GM23338 (cell line): ENCODE measurements at regions not wholly inside any gene's neighbourhood (a gene's known extent, or its start where the extent isn't known, plus 50 kb on each side); places are given as distances from the start of the nearest gene placed in this dataset.

ENCODE experiments used
- ATAC-seq: fragments of 200-7000 bp; cut with Tn5 transposase; 3 replicates; pipeline ENCODE4 v1.9.1; 2020
- DNase-seq: peaks from one replicate; pipeline ENCODE4 v3.0.0-alpha.2; 2015; ENCODE audit warnings: low spot score
- H2AFZ ChIP-seq: fragments of 200-600 bp; sonication (generic); 2 replicates; pipeline ENCODE4 v1.8.0; 2016; ENCODE audit warnings: antibody characterized with exemption, mild to moderate bottlenecking, moderate library complexity
- H3F3A ChIP-seq: fragments of 200-600 bp; sonication (generic); replicated peaks from 2 replicates; pipeline ENCODE4 v1.8.0; 2017; ENCODE audit warnings: antibody characterized with exemption, mixed run types, low read depth
- H3K27ac ChIP-seq: fragments of 200-600 bp; sonication (generic); 2 replicates; pipeline ENCODE4 v1.6.1; 2016; ENCODE audit warnings: low read depth
- H3K27me3 ChIP-seq: fragments of 200-600 bp; sonication (generic); 2 replicates; pipeline ENCODE4 v1.8.0; 2016; ENCODE audit warnings: mild to moderate bottlenecking, mixed run types, moderate library complexity; ENCODE audit not compliant: insufficient read depth
- H3K36me3 ChIP-seq: fragments of 200-600 bp; sonication (generic); 2 replicates; pipeline ENCODE4 v1.8.0; 2016; ENCODE audit warnings: mild to moderate bottlenecking; ENCODE audit not compliant: insufficient read depth
- H3K4me1 ChIP-seq: fragments of 200-600 bp; sonication (generic); 2 replicates; pipeline ENCODE4 v1.8.0; 2016; ENCODE audit warnings: mild to moderate bottlenecking, moderate library complexity; ENCODE audit not compliant: insufficient read depth
- H3K4me2 ChIP-seq: fragments of 200-600 bp; sonication (generic); 2 replicates; pipeline ENCODE4 v1.7.1; 2017; ENCODE audit warnings: mixed run types
- H3K4me3 ChIP-seq: fragments of 200-600 bp; sonication (generic); 2 replicates; pipeline ENCODE4 v1.6.1; 2016; ENCODE audit warnings: mixed run types
- H3K79me2 ChIP-seq: fragments of 200-600 bp; sonication (generic); replicated peaks from 2 replicates; pipeline ENCODE4 v1.8.0; 2017; ENCODE audit warnings: mild to moderate bottlenecking; ENCODE audit not compliant: insufficient read depth
- H3K9me2 ChIP-seq: fragments of 200-600 bp; sonication (generic); 2 replicates; pipeline ENCODE4 v1.8.0; 2017; ENCODE audit not compliant: insufficient read depth
- H4K20me1 ChIP-seq: fragments of 200-600 bp; sonication (generic); replicated peaks from 2 replicates; pipeline ENCODE4 v1.8.0; 2017; ENCODE audit warnings: mild to moderate bottlenecking; ENCODE audit not compliant: insufficient read depth
- H3K27ac Mint-ChIP-seq: 2 replicates; pipeline ENCODE4 v1.8.0; 2020; ENCODE audit warnings: inconsistent platforms, mild to moderate bottlenecking, moderate library complexity, mixed read lengths
- H3K27me3 Mint-ChIP-seq: 3 replicates; pipeline ENCODE4 v1.8.0; 2022; ENCODE audit warnings: low read depth, mild to moderate bottlenecking, moderate library complexity, mixed read lengths, inconsistent platforms; ENCODE audit not compliant: insufficient read depth, poor library complexity
- H3K36me3 Mint-ChIP-seq: 3 replicates; pipeline ENCODE4 v1.8.0; 2021; ENCODE audit warnings: low read depth, mild to moderate bottlenecking, inconsistent platforms, moderate library complexity, mixed read lengths
- H3K4me1 Mint-ChIP-seq: 3 replicates; pipeline ENCODE4 v1.8.0; 2020; ENCODE audit warnings: mild to moderate bottlenecking, inconsistent platforms, mixed read lengths
- H3K4me3 Mint-ChIP-seq: 3 replicates; pipeline ENCODE4 v1.8.0; 2021; ENCODE audit warnings: moderate library complexity, mild to moderate bottlenecking, inconsistent platforms, mixed read lengths
- H3K9me3 Mint-ChIP-seq: 3 replicates; pipeline ENCODE4 v1.8.0; 2020; ENCODE audit warnings: moderate library complexity, mild to moderate bottlenecking, inconsistent platforms, mixed read lengths
- CREB1 ChIP-seq: fragments of 250-450 bp; sonication (Bioruptor Pico); IDR thresholded peaks from 2 replicates; pipeline ENCODE4 v1.5.0; 2020; ENCODE audit warnings: low read depth, mild to moderate bottlenecking, moderate library complexity
- EZH2 ChIP-seq: fragments of 200-600 bp; sonication (generic); IDR thresholded peaks from one replicate; pipeline ENCODE4 v1.8.0; 2017; ENCODE audit warnings: antibody characterized with exemption, mild to moderate bottlenecking, low read depth; ENCODE audit not compliant: unreplicated experiment
- EZH2phosphoT487 ChIP-seq: fragments of 200-600 bp; sonication (generic); IDR thresholded peaks from one replicate; pipeline ENCODE4 v1.8.1; 2018; ENCODE audit warnings: antibody characterized with exemption; ENCODE audit not compliant: unreplicated experiment
- JUNB ChIP-seq: IDR thresholded peaks from one replicate; pipeline ENCODE4 v1.6.1; 2016; ENCODE audit warnings: antibody characterized with exemption; ENCODE audit not compliant: unreplicated experiment
- NANOG ChIP-seq: IDR thresholded peaks from 2 replicates; pipeline ENCODE4 v1.6.1; 2016; ENCODE audit warnings: antibody characterized with exemption, borderline replicate concordance
- POLR2AphosphoS5 ChIP-seq: IDR thresholded peaks from 2 replicates; pipeline ENCODE4 v1.6.1; 2016; ENCODE audit warnings: antibody characterized with exemption, low read depth
- STAT1 ChIP-seq: IDR thresholded peaks from one replicate; pipeline ENCODE4 v1.6.1; 2016; ENCODE audit warnings: antibody characterized with exemption; ENCODE audit not compliant: unreplicated experiment
- ZNF114 ChIP-seq: fragments of 250-450 bp; sonication (Bioruptor Pico); IDR thresholded peaks from 2 replicates; pipeline ENCODE4 v1.5.0; 2020; ENCODE audit warnings: mild to moderate bottlenecking, moderate library complexity
- ZNF331 ChIP-seq: fragments of 250-450 bp; sonication (Bioruptor Pico); IDR thresholded peaks from 2 replicates; pipeline ENCODE4 v1.5.0; 2020; ENCODE audit warnings: low read depth, mild to moderate bottlenecking, moderate library complexity
- TF ChIP-seq, protein P1 (sequence below): IDR thresholded peaks from one replicate; pipeline ENCODE4 v1.6.1; 2018; ENCODE audit warnings: antibody characterized with exemption; ENCODE audit not compliant: unreplicated experiment
- TF ChIP-seq, protein P2 (sequence below), 2 experiments: fragments of 200-600 bp in 1 of 2; sonication (generic) in 1 of 2; conservative IDR thresholded peaks; 2 replicates each; pipeline versions ENCODE4 v1.5.1 to v1.6.1; 2016 to 2017; ENCODE audit warnings: antibody characterized with exemption in 2 of 2, low read depth in 2 of 2, mild to moderate bottlenecking in 2 of 2, moderate library complexity in 1 of 2
- TF ChIP-seq, protein P3 (sequence below): IDR thresholded peaks from 2 replicates; pipeline ENCODE4 v1.6.1; 2016; ENCODE audit warnings: antibody characterized with exemption
- TF ChIP-seq, protein P4 (sequence below): fragments of 250-450 bp; sonication (Bioruptor Pico); IDR thresholded peaks from 2 replicates; pipeline ENCODE4 v1.5.0; 2020; ENCODE audit warnings: mild to moderate bottlenecking, moderate library complexity

DNA sequence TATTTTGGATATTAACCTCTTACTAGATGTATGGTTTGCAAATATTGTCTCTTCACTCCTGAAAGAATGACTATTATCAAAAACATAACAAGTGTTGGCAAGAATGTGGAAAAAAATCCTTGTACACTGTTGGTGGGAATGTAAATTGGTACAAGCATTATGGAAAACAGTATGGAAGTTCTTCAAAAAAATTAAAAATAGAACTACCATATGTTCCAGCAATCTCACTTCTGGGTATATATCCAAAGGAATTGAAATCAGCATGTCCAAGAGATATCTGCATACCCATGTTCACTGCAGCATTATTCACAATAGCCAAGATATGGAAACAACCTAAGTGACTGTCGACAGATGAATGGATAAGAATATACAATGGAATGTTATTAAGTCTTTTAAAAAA, 61.6 kb upstream of the KIT start:
- H2AFZ ChIP-seq, result no peak overlapping the region

More for the DNA sequence above, 61.6 kb upstream of the KIT start:
- DNase-seq (no peak), ATAC-seq (no peak)
- H3K36me3 Mint-ChIP-seq, result no peaks in the 10 kb centered on the region
- Histone ChIP-seq H3K4me2 (no peak overlapping the region), H3K27ac (no peak overlapping the region), H3K4me1 (no peaks in the 10 kb centered on the region), H3F3A (no peaks in the 10 kb centered on the region), H3K4me3 (no peak overlapping the region), H3K27me3 (no peaks in the 10 kb centered on the region), H3K36me3 (no peaks in the 10 kb centered on the region), H4K20me1 (no peaks in the 10 kb centered on the region), H3K9me2 (peaks cover 9% of the 10 kb centered on the region; the same call in 1 of the 2 replicates), H3K79me2 (no peaks in the 10 kb centered on the region)
- TF ChIP-seq JUNB (no peak), STAT1 (no peak), POLR2AphosphoS5 (no peak), EZH2 (no peak), ZNF331 (CRISPR knock-in tag) (no peak), CREB1 (CRISPR knock-in tag) (no peak), ZNF114 (CRISPR knock-in tag) (no peak), NANOG (no peak), EZH2phosphoT487 (no peak)
- TF ChIP-seq, protein P1, sequence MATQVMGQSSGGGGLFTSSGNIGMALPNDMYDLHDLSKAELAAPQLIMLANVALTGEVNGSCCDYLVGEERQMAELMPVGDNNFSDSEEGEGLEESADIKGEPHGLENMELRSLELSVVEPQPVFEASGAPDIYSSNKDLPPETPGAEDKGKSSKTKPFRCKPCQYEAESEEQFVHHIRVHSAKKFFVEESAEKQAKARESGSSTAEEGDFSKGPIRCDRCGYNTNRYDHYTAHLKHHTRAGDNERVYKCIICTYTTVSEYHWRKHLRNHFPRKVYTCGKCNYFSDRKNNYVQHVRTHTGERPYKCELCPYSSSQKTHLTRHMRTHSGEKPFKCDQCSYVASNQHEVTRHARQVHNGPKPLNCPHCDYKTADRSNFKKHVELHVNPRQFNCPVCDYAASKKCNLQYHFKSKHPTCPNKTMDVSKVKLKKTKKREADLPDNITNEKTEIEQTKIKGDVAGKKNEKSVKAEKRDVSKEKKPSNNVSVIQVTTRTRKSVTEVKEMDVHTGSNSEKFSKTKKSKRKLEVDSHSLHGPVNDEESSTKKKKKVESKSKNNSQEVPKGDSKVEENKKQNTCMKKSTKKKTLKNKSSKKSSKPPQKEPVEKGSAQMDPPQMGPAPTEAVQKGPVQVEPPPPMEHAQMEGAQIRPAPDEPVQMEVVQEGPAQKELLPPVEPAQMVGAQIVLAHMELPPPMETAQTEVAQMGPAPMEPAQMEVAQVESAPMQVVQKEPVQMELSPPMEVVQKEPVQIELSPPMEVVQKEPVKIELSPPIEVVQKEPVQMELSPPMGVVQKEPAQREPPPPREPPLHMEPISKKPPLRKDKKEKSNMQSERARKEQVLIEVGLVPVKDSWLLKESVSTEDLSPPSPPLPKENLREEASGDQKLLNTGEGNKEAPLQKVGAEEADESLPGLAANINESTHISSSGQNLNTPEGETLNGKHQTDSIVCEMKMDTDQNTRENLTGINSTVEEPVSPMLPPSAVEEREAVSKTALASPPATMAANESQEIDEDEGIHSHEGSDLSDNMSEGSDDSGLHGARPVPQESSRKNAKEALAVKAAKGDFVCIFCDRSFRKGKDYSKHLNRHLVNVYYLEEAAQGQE, result no peak
- TF ChIP-seq, protein P2, sequence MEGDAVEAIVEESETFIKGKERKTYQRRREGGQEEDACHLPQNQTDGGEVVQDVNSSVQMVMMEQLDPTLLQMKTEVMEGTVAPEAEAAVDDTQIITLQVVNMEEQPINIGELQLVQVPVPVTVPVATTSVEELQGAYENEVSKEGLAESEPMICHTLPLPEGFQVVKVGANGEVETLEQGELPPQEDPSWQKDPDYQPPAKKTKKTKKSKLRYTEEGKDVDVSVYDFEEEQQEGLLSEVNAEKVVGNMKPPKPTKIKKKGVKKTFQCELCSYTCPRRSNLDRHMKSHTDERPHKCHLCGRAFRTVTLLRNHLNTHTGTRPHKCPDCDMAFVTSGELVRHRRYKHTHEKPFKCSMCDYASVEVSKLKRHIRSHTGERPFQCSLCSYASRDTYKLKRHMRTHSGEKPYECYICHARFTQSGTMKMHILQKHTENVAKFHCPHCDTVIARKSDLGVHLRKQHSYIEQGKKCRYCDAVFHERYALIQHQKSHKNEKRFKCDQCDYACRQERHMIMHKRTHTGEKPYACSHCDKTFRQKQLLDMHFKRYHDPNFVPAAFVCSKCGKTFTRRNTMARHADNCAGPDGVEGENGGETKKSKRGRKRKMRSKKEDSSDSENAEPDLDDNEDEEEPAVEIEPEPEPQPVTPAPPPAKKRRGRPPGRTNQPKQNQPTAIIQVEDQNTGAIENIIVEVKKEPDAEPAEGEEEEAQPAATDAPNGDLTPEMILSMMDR (conservative IDR thresholded peaks at IDR 0.05; ENCODE audit: low read depth in 2 of 2), result no peak
- TF ChIP-seq, protein P3, sequence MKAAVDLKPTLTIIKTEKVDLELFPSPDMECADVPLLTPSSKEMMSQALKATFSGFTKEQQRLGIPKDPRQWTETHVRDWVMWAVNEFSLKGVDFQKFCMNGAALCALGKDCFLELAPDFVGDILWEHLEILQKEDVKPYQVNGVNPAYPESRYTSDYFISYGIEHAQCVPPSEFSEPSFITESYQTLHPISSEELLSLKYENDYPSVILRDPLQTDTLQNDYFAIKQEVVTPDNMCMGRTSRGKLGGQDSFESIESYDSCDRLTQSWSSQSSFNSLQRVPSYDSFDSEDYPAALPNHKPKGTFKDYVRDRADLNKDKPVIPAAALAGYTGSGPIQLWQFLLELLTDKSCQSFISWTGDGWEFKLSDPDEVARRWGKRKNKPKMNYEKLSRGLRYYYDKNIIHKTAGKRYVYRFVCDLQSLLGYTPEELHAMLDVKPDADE, result no peak
- TF ChIP-seq, protein P4, sequence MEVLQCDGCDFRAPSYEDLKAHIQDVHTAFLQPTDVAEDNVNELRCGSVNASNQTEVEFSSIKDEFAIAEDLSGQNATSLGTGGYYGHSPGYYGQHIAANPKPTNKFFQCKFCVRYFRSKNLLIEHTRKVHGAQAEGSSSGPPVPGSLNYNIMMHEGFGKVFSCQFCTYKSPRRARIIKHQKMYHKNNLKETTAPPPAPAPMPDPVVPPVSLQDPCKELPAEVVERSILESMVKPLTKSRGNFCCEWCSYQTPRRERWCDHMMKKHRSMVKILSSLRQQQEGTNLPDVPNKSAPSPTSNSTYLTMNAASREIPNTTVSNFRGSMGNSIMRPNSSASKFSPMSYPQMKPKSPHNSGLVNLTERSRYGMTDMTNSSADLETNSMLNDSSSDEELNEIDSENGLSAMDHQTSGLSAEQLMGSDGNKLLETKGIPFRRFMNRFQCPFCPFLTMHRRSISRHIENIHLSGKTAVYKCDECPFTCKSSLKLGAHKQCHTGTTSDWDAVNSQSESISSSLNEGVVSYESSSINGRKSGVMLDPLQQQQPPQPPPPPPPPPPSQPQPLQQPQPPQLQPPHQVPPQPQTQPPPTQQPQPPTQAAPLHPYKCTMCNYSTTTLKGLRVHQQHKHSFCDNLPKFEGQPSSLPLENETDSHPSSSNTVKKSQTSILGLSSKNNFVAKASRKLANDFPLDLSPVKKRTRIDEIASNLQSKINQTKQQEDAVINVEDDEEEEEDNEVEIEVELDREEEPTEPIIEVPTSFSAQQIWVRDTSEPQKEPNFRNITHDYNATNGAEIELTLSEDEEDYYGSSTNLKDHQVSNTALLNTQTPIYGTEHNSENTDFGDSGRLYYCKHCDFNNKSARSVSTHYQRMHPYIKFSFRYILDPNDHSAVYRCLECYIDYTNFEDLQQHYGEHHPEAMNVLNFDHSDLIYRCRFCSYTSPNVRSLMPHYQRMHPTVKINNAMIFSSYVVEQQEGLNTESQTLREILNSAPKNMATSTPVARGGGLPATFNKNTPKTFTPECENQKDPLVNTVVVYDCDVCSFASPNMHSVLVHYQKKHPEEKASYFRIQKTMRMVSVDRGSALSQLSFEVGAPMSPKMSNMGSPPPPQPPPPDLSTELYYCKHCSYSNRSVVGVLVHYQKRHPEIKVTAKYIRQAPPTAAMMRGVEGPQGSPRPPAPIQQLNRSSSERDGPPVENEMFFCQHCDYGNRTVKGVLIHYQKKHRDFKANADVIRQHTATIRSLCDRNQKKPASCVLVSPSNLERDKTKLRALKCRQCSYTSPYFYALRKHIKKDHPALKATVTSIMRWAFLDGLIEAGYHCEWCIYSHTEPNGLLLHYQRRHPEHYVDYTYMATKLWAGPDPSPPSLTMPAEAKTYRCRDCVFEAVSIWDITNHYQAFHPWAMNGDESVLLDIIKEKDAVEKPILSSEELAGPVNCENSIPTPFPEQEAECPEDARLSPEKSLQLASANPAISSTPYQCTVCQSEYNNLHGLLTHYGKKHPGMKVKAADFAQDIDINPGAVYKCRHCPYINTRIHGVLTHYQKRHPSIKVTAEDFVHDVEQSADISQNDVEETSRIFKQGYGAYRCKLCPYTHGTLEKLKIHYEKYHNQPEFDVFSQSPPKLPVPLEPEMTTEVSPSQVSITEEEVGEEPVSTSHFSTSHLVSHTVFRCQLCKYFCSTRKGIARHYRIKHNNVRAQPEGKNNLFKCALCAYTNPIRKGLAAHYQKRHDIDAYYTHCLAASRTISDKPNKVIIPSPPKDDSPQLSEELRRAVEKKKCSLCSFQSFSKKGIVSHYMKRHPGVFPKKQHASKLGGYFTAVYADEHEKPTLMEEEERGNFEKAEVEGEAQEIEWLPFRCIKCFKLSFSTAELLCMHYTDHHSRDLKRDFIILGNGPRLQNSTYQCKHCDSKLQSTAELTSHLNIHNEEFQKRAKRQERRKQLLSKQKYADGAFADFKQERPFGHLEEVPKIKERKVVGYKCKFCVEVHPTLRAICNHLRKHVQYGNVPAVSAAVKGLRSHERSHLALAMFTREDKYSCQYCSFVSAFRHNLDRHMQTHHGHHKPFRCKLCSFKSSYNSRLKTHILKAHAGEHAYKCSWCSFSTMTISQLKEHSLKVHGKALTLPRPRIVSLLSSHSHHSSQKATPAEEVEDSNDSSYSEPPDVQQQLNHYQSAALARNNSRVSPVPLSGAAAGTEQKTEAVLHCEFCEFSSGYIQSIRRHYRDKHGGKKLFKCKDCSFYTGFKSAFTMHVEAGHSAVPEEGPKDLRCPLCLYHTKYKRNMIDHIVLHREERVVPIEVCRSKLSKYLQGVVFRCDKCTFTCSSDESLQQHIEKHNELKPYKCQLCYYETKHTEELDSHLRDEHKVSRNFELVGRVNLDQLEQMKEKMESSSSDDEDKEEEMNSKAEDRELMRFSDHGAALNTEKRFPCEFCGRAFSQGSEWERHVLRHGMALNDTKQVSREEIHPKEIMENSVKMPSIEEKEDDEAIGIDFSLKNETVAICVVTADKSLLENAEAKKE (CRISPR knock-in tag), result no peak
- no peaks in the 10 kb centered on the region for H3K9me3 Mint-ChIP-seq
- no peaks in the 10 kb centered on the region for H3K4me1 Mint-ChIP-seq
- no peaks in the 10 kb centered on the region for H3K27me3 Mint-ChIP-seq
- H3K4me3 Mint-ChIP-seq, result no peak overlapping the region
- no peak overlapping the region for H3K27ac Mint-ChIP-seq
